ENCODE measurements at regions not wholly inside any gene's neighbourhood (a gene's known extent, or its start where the extent isn't known, plus 50 kb on each side); places are given as distances from the start of the nearest gene placed in this dataset.

DNA sequence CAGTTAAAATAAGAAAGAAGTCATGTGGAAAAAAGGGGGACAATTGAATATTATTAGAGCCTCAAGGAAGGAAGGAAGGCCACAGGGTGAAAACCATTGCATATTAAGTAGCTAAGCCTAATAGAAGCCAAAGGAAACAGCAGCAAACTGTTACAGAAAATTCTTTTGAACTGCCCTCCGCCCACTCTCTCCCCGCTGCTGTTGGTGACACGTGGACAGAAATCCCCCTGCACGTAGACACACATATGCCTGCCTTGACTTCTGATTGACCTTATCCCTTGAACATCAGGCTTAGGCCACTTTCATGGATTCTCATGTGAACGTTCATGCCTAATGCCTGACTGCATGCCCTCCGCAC, 229.1 kb downstream of the KCNRG start:
- Histone ChIP-seq H3K4me1 (ENCODE audit: control insufficient read depth in 1 of 2, insufficient read depth in 1 of 2, low read depth in 1 of 2, low read length in 1 of 2) (no peaks in the 10 kb centered on the region), H3K36me3 (no peaks in the 10 kb centered on the region), H3K27me3 (no peaks in the 10 kb centered on the region), H3K9me3 (no peaks in the 10 kb centered on the region), H3K4me3 (ENCODE audit: low read depth in 1 of 2, low read length in 1 of 2) (no peak overlapping the region), H3K27ac (no peak overlapping the region)
- TF ChIP-seq CTCF (IDR thresholded peaks at IDR 0.05): no peak

DNA sequence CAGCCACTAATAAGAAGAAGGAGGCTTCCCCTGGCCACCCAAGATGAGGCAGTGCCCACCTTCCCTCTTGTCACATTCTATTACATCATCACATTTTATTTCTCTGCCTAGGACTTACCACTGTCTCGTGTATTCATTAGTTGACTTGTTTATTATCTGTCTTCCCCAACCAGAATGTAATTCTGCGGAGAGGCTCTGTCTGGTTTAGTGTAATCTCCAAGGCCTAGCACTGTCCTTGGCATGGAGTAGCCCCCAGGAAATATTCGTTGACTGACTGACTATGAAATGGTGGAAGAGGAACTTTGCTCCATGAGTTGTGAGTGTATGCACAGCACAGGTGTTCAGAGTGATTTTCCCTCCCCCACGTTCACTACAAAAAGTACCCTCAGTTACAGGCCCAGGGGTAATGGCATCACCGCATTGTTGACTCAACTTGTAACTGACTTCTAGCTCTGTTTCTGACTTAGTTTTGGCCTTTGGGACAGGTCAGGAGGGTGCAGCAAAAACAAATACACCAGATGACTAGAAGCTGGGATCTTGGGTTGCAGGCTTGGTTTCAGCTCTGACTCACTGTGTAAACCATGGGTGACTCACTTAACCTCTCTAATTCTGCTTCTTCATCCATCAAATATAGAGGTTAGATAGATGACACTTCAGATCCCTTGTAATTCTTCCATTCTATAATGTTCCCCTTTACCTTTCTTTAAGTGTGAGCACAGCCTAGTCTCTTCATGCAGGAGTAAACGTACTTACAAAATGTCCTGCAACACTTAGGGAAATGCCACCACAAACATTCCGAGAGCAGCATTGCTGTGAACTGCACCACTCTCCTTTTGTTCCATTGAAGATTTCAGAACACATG, 229.7 kb downstream of the KCNRG start:
- H3K4me3 ChIP-seq (ENCODE audit: low read depth in 1 of 2, low read length in 1 of 2): no peak overlapping the region
- no peaks in the 10 kb centered on the region for H3K36me3 ChIP-seq
- no peaks in the 10 kb centered on the region for H3K4me1 ChIP-seq (ENCODE audit: control insufficient read depth in 1 of 2, insufficient read depth in 1 of 2, low read depth in 1 of 2, low read length in 1 of 2)
- no peak for TF ChIP-seq CTCF (IDR thresholded peaks at IDR 0.05)
- H3K9me3 ChIP-seq: no peaks in the 10 kb centered on the region
- H3K27me3 ChIP-seq: no peaks in the 10 kb centered on the region
- H3K27ac ChIP-seq: no peak overlapping the region

GRCh38 chr13:50247223-50247622, 232.0 kb downstream of the KCNRG start:
- Histone ChIP-seq H3K4me3 (ENCODE audit: low read depth in 1 of 2, low read length in 1 of 2) (no peak overlapping the region), H3K9me3 (no peaks in the 10 kb centered on the region), H3K27ac (no peak overlapping the region), H3K27me3 (no peaks in the 10 kb centered on the region), H3K4me1 (ENCODE audit: control insufficient read depth in 1 of 2, insufficient read depth in 1 of 2, low read depth in 1 of 2, low read length in 1 of 2) (no peaks in the 10 kb centered on the region), H3K36me3 (no peaks in the 10 kb centered on the region)
- TF ChIP-seq CTCF (IDR thresholded peaks at IDR 0.05): no peak

GRCh38 chr13:50248516-50249143, 233.4 kb downstream of the KCNRG start:
- Histone ChIP-seq H3K4me1 (ENCODE audit: control insufficient read depth in 1 of 2, insufficient read depth in 1 of 2, low read depth in 1 of 2, low read length in 1 of 2) (no peaks in the 10 kb centered on the region), H3K9me3 (no peaks in the 10 kb centered on the region), H3K27ac (no peak overlapping the region), H3K27me3 (no peaks in the 10 kb centered on the region), H3K4me3 (ENCODE audit: low read depth in 1 of 2, low read length in 1 of 2) (no peak overlapping the region), H3K36me3 (no peaks in the 10 kb centered on the region)
- no peak for TF ChIP-seq CTCF (IDR thresholded peaks at IDR 0.05)

DNA sequence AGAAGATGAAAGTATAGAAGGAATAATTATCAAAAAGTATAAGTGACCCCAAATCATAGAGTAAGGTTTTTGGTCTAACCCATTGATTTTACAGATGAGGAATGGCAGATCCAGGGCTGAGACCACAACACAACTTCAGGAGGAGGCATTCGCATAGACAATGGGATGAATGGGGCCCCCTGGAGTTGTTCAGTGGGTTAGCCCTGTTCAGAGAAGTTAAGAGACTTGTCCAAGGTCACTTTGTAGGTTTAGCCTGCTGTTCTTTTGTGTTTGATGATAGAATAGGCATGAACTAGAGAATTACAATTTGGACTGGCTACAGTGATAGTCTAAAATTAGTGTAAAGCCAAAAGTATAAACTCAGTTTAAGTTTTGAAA, 233.9 kb downstream of the KCNRG start:
- H3K27me3 ChIP-seq: no peaks in the 10 kb centered on the region
- H3K9me3 ChIP-seq: no peaks in the 10 kb centered on the region
- H3K4me1 ChIP-seq (ENCODE audit: control insufficient read depth in 1 of 2, insufficient read depth in 1 of 2, low read depth in 1 of 2, low read length in 1 of 2): no peaks in the 10 kb centered on the region
- H3K27ac ChIP-seq: no peak overlapping the region
- H3K36me3 ChIP-seq: no peaks in the 10 kb centered on the region
- TF ChIP-seq CTCF (IDR thresholded peaks at IDR 0.05): no peak
- H3K4me3 ChIP-seq (ENCODE audit: low read depth in 1 of 2, low read length in 1 of 2): no peak overlapping the region
